Endothelial cell of umbilical vein (primary cell): ENCODE measurements at regions not wholly inside any gene's neighbourhood (a gene's known extent, or its start where the extent isn't known, plus 50 kb on each side); places are given as distances from the start of the nearest gene placed in this dataset.

Experiments
- BruUV-seq: library from RNA; stranded (reverse); fragments of 400-500 nt; replicated peaks from 2 replicates; lab custom pipeline; 2021; lab: Mats Ljungman, UMichigan
- CTCF ChIA-PET: fragments of 300-600, 350-600 bp; sonication (Branson Sonifier 250); formaldehyde crosslinking; loops from one replicate; lab custom pipeline; 2021; ENCODE audit warnings: antibody characterized with exemption, inconsistent platforms; lab: Charles Lee
- POLR2A ChIA-PET: fragments of 300-600, 350-600 bp; sonication (Branson Sonifier 250); formaldehyde crosslinking; loops from one replicate; lab custom pipeline; 2021; ENCODE audit warnings: antibody characterized with exemption, inconsistent platforms; lab: Charles Lee
- DNase-seq: peaks from one replicate; pipeline ENCODE4 v3.0.0-alpha.2; 2011; ENCODE audit warnings: low read depth, low spot score
- FAIRE-seq: peaks from 2 replicates; lab custom pipeline; 2011; peaks lifted over from hg19 to GRCh38; lab: Jason Lieb, UNC
- H2AFZ ChIP-seq: 2 replicates; pipeline ENCODE4 v1.6.0; 2012; ENCODE audit warnings: low read depth, low read length, control low read depth, inconsistent platforms
- H3K27ac ChIP-seq: 2 replicates; pipeline ENCODE4 v1.5.1; 2011; ENCODE audit warnings: low read depth, mild to moderate bottlenecking, control low read depth, low read length, moderate library complexity; ENCODE audit not compliant: insufficient read depth
- H3K27me3 ChIP-seq, 2 experiments: 2 replicates each; pipeline versions ENCODE4 v1.6.0 to v1.6.1; 2011; ENCODE audit warnings: low read length in 2 of 2, mixed read lengths in 1 of 2; ENCODE audit not compliant: control insufficient read depth in 2 of 2, insufficient read depth in 2 of 2
- H3K36me3 ChIP-seq, 2 experiments: 2 replicates in 1 of 2; 3 replicates in 1 of 2; pipeline ENCODE4 v1.5.1; 2011; ENCODE audit warnings: low read length in 2 of 2, mild to moderate bottlenecking in 1 of 2, moderate library complexity in 1 of 2; ENCODE audit not compliant: control insufficient read depth in 2 of 2, insufficient read depth in 2 of 2; ENCODE audit errors: extremely low read depth in 1 of 2
- H3K4me1 ChIP-seq: 3 replicates; pipeline ENCODE4 v1.5.1; 2011; ENCODE audit warnings: mild to moderate bottlenecking, low read length; ENCODE audit not compliant: control insufficient read depth, insufficient read depth; ENCODE audit errors: extremely low read depth
- H3K4me2 ChIP-seq: 2 replicates; pipeline ENCODE4 v1.6.1; 2011; ENCODE audit warnings: low read length, control low read depth, mixed read lengths; ENCODE audit not compliant: insufficient read depth
- H3K4me3 ChIP-seq, 3 experiments: fragments of 200-600 bp in 1 of 3; sonication (generic), shearing (Covaris generic) in 1 of 3; replicated peaks in 1 of 3; 2 replicates each; pipeline ENCODE4 v1.5.1; 2011 to 2016; ENCODE audit warnings: control low read depth in 3 of 3, low read length in 3 of 3, mild to moderate bottlenecking in 2 of 3, inconsistent platforms in 1 of 3, low read depth in 1 of 3, moderate library complexity in 1 of 3; ENCODE audit not compliant: insufficient read depth in 1 of 3
- H3K79me2 ChIP-seq: 2 replicates; pipeline ENCODE4 v1.6.0; 2012; ENCODE audit warnings: low read length, inconsistent platforms; ENCODE audit not compliant: control insufficient read depth, insufficient read depth
- H3K9ac ChIP-seq: replicated peaks from 2 replicates; pipeline ENCODE3; 2011; ENCODE audit warnings: low read length, control low read depth; ENCODE audit not compliant: insufficient read depth; ENCODE audit errors: extremely low read depth
- H3K9me1 ChIP-seq: replicated peaks from 3 replicates; pipeline ENCODE4 v1.6.0; 2011; ENCODE audit warnings: mild to moderate bottlenecking, low read length; ENCODE audit not compliant: control insufficient read depth, insufficient read depth; ENCODE audit errors: extremely low read depth
- H3K9me3 ChIP-seq: replicated peaks from 2 replicates; pipeline ENCODE4 v1.5.1; 2012; ENCODE audit warnings: low read length, inconsistent platforms; ENCODE audit not compliant: control insufficient read depth, insufficient read depth
- H4K20me1 ChIP-seq: replicated peaks from 2 replicates; pipeline ENCODE3; 2011; ENCODE audit warnings: mild to moderate bottlenecking, low read length; ENCODE audit not compliant: control insufficient read depth, insufficient read depth; ENCODE audit errors: extremely low read depth
- CTCF ChIP-seq, 2 donors: IDR thresholded peaks; 1 replicate in 1 of 2; 2 replicates in 1 of 2; pipeline ENCODE4 v1.5.1; 2011; ENCODE audit warnings: low read length in 2 of 2, mild to moderate bottlenecking in 2 of 2, moderate library complexity in 2 of 2, control low read depth in 1 of 2, inconsistent platforms in 1 of 2, low read depth in 1 of 2; ENCODE audit not compliant: insufficient read depth in 1 of 2; ENCODE audit errors: extremely low read depth in 1 of 2
- EZH2 ChIP-seq: IDR thresholded peaks from 2 replicates; pipeline ENCODE4 v1.6.1; 2012; ENCODE audit warnings: borderline replicate concordance, low read depth, mild to moderate bottlenecking, moderate library complexity, low read length, inconsistent platforms; ENCODE audit not compliant: severe bottlenecking
- FOS ChIP-seq: IDR thresholded peaks from 2 replicates; pipeline ENCODE4 v1.6.1; 2011; ENCODE audit warnings: mild to moderate bottlenecking, low read length, moderate library complexity, borderline replicate concordance; ENCODE audit not compliant: insufficient read depth
- GATA2 ChIP-seq: IDR thresholded peaks from 2 replicates; pipeline ENCODE4 v1.7.0; 2011; ENCODE audit warnings: low read depth, mild to moderate bottlenecking, moderate library complexity, mixed read lengths, low read length; ENCODE audit not compliant: insufficient read length, insufficient read depth
- MYC ChIP-seq: IDR thresholded peaks from one replicate; pipeline ENCODE4 v1.6.1; 2011; ENCODE audit warnings: mild to moderate bottlenecking, low read depth, low read length
- POLR2A ChIP-seq: IDR thresholded peaks from 2 replicates; pipeline ENCODE4 v1.6.1; 2012; ENCODE audit warnings: low read depth, mild to moderate bottlenecking, control low read depth, low read length
- POLR2AphosphoS5 ChIP-seq: IDR thresholded peaks from 2 replicates; pipeline ENCODE4 v1.6.1; 2012; ENCODE audit warnings: low read depth, mild to moderate bottlenecking, control low read depth, low read length, moderate library complexity; ENCODE audit not compliant: insufficient read depth
- dilution Hi-C: fragments of 300-500 bp; cut with MboI; formaldehyde crosslinking; loops from one replicate; pipeline ENCODE4 v1.15.0; 2019; ENCODE audit warnings: low sequenced_read_pairs; ENCODE audit not compliant: extremely low pct_ligation_motif_present
- intact Hi-C: fragments of 100-400 bp; cut with micrococcal nuclease; formaldehyde crosslinking; loops from one replicate; pipeline ENCODE4 v1.10.0; 2022

- Histone ChIP-seq H3K4me1 (no peaks in the 10 kb centered on the region), H3K27me3 (no peaks in the 10 kb centered on the region), H3K9me1 (no peaks in the 10 kb centered on the region), H3K79me2 (no peaks in the 10 kb centered on the region), H3K9me3 (no peaks in the 10 kb centered on the region), H3K4me3 (no peak overlapping the region), H4K20me1 (no peaks in the 10 kb centered on the region), H3K36me3 (no peaks in the 10 kb centered on the region), H3K4me2 (no peak overlapping the region), H3K27ac (no peak overlapping the region), H3K9ac (no peak overlapping the region), H2AFZ (no peak overlapping the region)
- dilution Hi-C loops, result no loop called here
- CTCF ChIA-PET, result no interaction called here
- POLR2A ChIA-PET, result no interaction called here
- FAIRE-seq (no peak), DNase-seq (no peak)
- no peak for TF ChIP-seq CTCF (IDR thresholded peaks at IDR 0.05; ENCODE audit: extremely low read depth in 1 of 2, insufficient read depth in 1 of 2, low read depth in 1 of 2, low read length in 2 of 2)
- TF ChIP-seq POLR2A, result no peak
- TF ChIP-seq POLR2AphosphoS5, result no peak
- no peak for TF ChIP-seq MYC
- no peak for TF ChIP-seq FOS
- no TSS peak for BruUV-seq
- intact Hi-C loops, result no loop called here
Observed at GRCh38 chr17:34825102-34825501, 136.2 kb downstream of the CCT6B start.

- TF ChIP-seq GATA2 (no peak), EZH2 (no peak)
- Histone ChIP-seq H3K4me1 (no peaks in the 10 kb centered on the region), H3K9me1 (no peaks in the 10 kb centered on the region), H3K79me2 (no peaks in the 10 kb centered on the region), H3K27ac (no peak overlapping the region), H3K9me3 (no peaks in the 10 kb centered on the region), H4K20me1 (no peaks in the 10 kb centered on the region), H3K9ac (no peak overlapping the region), H3K36me3 (no peaks in the 10 kb centered on the region), H2AFZ (no peak overlapping the region), H3K27me3 (no peaks in the 10 kb centered on the region), H3K4me3 (no peak overlapping the region), H3K4me2 (no peak overlapping the region)
- intact Hi-C loops (no loop called here), dilution Hi-C loops (no loop called here)
- FAIRE-seq, result no peak
- CTCF ChIA-PET, result interaction anchor here (0.8 kb wide), 1 partner anchor 9 kb away, joined by 5 read pairs; no protein-coding TSS in a partner anchor
- DNase-seq, result no peak
- no TSS peak for BruUV-seq
- POLR2A ChIA-PET, result no interaction called here
Observed at GRCh38 chr17:34823023-34823422, 138.2 kb downstream of the CCT6B start.
